ENCODE measurements at regions not wholly inside any gene's neighbourhood (a gene's known extent, or its start where the extent isn't known, plus 50 kb on each side); places are given as distances from the start of the nearest gene placed in this dataset.

DNA sequence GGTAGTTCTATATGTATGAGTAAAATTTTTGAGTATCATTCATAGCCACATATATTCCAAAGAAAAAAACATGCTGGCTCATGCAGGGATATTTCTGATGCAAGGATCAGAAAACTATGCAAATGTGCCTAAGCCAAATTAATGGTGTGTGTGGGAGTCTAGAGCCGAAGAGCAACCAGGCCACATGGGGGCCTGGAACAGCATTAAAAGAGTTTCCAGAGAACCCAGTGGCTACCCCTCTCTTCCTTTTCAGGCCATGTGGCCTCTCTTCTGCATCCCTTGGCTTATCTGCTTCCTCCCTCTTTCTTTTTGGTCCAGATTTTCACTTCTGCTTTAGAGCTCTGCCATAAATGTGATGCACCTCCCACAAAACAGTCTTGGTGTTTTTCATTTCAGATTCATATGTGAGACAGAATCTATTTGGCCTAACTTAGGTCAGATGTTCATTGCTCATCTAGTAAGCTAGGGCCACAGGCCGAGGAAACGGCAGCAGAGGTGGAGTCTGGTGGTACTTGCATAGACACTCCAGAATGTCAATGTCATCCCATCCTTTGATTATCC, 300.0 kb downstream of the SH3GL2 start:
- no peaks in the 10 kb centered on the region for H3K4me1 ChIP-seq (ENCODE audit: control insufficient read depth, low read length)
- no peaks in the 10 kb centered on the region for H3K9me3 ChIP-seq (ENCODE audit: control insufficient read depth, insufficient read depth, low read length)
- H3K27me3 ChIP-seq (ENCODE audit: control insufficient read depth, low read length), result no peaks in the 10 kb centered on the region
- H3F3A ChIP-seq (ENCODE audit: control insufficient read depth, insufficient read depth), result no peaks in the 10 kb centered on the region
- H3K27ac ChIP-seq (ENCODE audit: low read depth, low read length), result no peak overlapping the region
- no peaks in the 10 kb centered on the region for H3K79me2 ChIP-seq (ENCODE audit: control insufficient read depth, low read length)
- no peaks in the 10 kb centered on the region for H4K20me1 ChIP-seq (ENCODE audit: control insufficient read depth, insufficient read depth, low read depth, low read length)
- no peak overlapping the region for H3K4me3 ChIP-seq (ENCODE audit: low read length)
- H3K4me2 ChIP-seq (ENCODE audit: low read length), result no peak overlapping the region
- TF ChIP-seq, protein P1, sequence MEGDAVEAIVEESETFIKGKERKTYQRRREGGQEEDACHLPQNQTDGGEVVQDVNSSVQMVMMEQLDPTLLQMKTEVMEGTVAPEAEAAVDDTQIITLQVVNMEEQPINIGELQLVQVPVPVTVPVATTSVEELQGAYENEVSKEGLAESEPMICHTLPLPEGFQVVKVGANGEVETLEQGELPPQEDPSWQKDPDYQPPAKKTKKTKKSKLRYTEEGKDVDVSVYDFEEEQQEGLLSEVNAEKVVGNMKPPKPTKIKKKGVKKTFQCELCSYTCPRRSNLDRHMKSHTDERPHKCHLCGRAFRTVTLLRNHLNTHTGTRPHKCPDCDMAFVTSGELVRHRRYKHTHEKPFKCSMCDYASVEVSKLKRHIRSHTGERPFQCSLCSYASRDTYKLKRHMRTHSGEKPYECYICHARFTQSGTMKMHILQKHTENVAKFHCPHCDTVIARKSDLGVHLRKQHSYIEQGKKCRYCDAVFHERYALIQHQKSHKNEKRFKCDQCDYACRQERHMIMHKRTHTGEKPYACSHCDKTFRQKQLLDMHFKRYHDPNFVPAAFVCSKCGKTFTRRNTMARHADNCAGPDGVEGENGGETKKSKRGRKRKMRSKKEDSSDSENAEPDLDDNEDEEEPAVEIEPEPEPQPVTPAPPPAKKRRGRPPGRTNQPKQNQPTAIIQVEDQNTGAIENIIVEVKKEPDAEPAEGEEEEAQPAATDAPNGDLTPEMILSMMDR (IDR thresholded peaks at IDR 0.05; ENCODE audit: low read depth, low read length, poor library complexity, severe bottlenecking), result no peak
- TF ChIP-seq EZH2phosphoT487 (IDR thresholded peaks at IDR 0.05; ENCODE audit: borderline replicate concordance, low read length), result no peak
- no peaks in the 10 kb centered on the region for H3K9me2 ChIP-seq (replicated peaks; ENCODE audit: control insufficient read depth, low read length)
- H3K36me3 ChIP-seq (ENCODE audit: control insufficient read depth, low read length), result no peaks in the 10 kb centered on the region

DNA sequence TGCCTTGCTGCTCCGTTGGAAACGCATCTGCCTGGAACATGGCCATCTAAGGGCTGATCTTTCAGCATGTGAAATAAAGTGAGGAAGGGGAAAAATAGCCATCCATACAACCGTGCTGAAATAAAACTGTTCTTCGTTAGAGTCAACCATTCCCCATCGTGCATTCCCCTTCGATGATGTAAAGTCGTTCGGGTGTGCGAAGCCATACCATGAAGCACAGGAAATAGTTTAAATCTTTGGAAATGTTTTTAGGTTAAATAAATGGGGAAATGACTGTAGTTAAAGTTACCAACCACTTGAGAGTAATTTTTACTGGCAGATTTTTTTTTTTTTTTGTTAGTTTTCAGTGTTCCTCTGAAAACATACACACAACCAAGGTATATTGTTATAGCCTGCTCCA, 302.5 kb downstream of the SH3GL2 start:
- H3K27me3 ChIP-seq (ENCODE audit: control insufficient read depth, low read length), result no peaks in the 10 kb centered on the region
- H3K27ac ChIP-seq (ENCODE audit: low read depth, low read length), result no peak overlapping the region
- no peaks in the 10 kb centered on the region for H3K9me3 ChIP-seq (ENCODE audit: control insufficient read depth, insufficient read depth, low read length)
- no peaks in the 10 kb centered on the region for H3F3A ChIP-seq (ENCODE audit: control insufficient read depth, insufficient read depth)
- H4K20me1 ChIP-seq (ENCODE audit: control insufficient read depth, insufficient read depth, low read depth, low read length), result no peaks in the 10 kb centered on the region
- no peak overlapping the region for H3K4me3 ChIP-seq (ENCODE audit: low read length)
- H3K9me2 ChIP-seq (replicated peaks; ENCODE audit: control insufficient read depth, low read length), result no peaks in the 10 kb centered on the region
- H3K4me1 ChIP-seq (ENCODE audit: control insufficient read depth, low read length), result no peaks in the 10 kb centered on the region
- H3K4me2 ChIP-seq (ENCODE audit: low read length), result no peak overlapping the region
- no peaks in the 10 kb centered on the region for H3K36me3 ChIP-seq (ENCODE audit: control insufficient read depth, low read length)
- no peaks in the 10 kb centered on the region for H3K79me2 ChIP-seq (ENCODE audit: control insufficient read depth, low read length)
- TF ChIP-seq EZH2phosphoT487 (IDR thresholded peaks at IDR 0.05; ENCODE audit: borderline replicate concordance, low read length), result no peak
- TF ChIP-seq, protein P1 (IDR thresholded peaks at IDR 0.05; ENCODE audit: low read depth, low read length, poor library complexity, severe bottlenecking), result no peak

DNA sequence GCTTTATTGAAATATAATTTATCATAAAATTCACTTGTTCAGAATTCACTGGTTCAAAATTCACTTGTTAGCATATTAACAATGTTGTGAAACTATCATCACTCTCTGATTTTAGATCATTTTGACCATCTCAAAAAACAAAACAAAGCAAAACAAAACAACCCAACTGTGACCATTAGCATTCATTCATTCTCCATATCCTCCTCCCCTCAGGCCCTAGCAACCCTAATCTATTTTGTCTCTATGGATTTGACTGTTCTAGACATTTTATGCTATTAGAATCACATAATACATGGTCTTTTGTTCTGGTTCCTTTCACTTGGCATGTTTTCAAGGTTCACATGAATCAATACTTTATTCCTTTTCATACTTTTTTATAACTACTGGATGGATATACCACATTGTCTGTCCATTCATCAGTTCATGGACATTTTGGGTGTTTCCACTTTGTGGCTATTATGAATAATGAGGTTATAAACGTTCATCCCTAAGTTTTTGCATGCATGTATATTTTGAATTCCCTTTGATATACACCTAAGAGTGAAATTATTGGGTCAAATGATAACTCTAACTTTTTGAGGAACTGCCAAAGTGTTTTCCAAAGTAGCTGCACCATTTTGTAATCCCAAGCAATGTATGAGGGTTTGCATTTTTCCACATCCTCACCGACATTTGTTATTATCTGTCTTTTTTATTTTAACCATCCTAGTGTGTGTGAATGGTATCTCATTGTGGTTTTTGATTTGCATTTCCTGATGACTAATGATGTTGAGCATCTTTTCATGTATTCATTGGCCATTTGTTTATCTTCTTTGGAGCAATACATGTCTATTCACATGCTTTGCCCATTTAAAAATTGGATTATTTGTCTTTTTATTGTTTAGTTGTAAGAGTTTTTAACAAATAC, 304.1 kb downstream of the SH3GL2 start:
- no peaks in the 10 kb centered on the region for H3K9me3 ChIP-seq (ENCODE audit: control insufficient read depth, insufficient read depth, low read length)
- no peaks in the 10 kb centered on the region for H3K27me3 ChIP-seq (ENCODE audit: control insufficient read depth, low read length)
- H3F3A ChIP-seq (ENCODE audit: control insufficient read depth, insufficient read depth), result no peaks in the 10 kb centered on the region
- no peak overlapping the region for H3K4me2 ChIP-seq (ENCODE audit: low read length)
- H3K27ac ChIP-seq (ENCODE audit: low read depth, low read length), result no peak overlapping the region
- H3K9me2 ChIP-seq (replicated peaks; ENCODE audit: control insufficient read depth, low read length), result no peaks in the 10 kb centered on the region
- H3K4me3 ChIP-seq (ENCODE audit: low read length), result no peak overlapping the region
- no peaks in the 10 kb centered on the region for H3K79me2 ChIP-seq (ENCODE audit: control insufficient read depth, low read length)
- H3K4me1 ChIP-seq (ENCODE audit: control insufficient read depth, low read length), result no peaks in the 10 kb centered on the region
- no peaks in the 10 kb centered on the region for H4K20me1 ChIP-seq (ENCODE audit: control insufficient read depth, insufficient read depth, low read depth, low read length)
- TF ChIP-seq EZH2phosphoT487 (IDR thresholded peaks at IDR 0.05; ENCODE audit: borderline replicate concordance, low read length), result no peak
- TF ChIP-seq, protein P1 (IDR thresholded peaks at IDR 0.05; ENCODE audit: low read depth, low read length, poor library complexity, severe bottlenecking), result no peak
- H3K36me3 ChIP-seq (ENCODE audit: control insufficient read depth, low read length), result no peaks in the 10 kb centered on the region

Measured in DOHH2 (cell line).